GM21515 (cell line): ENCODE measurements at regions not wholly inside any gene's neighbourhood (a gene's known extent, or its start where the extent isn't known, plus 50 kb on each side); places are given as distances from the start of the nearest gene placed in this dataset.
"Not testable (repeated sequence)": the region's sequence is repeated elsewhere in the genome, so short reads cannot be mapped to it uniquely, and the experiment has no call there.

Experiments
- ATAC-seq: cut with Tn5 transposase; IDR thresholded peaks from one replicate; pipeline ENCODE4 v1.9.1; 2021; ENCODE audit not compliant: unreplicated experiment

DNA sequence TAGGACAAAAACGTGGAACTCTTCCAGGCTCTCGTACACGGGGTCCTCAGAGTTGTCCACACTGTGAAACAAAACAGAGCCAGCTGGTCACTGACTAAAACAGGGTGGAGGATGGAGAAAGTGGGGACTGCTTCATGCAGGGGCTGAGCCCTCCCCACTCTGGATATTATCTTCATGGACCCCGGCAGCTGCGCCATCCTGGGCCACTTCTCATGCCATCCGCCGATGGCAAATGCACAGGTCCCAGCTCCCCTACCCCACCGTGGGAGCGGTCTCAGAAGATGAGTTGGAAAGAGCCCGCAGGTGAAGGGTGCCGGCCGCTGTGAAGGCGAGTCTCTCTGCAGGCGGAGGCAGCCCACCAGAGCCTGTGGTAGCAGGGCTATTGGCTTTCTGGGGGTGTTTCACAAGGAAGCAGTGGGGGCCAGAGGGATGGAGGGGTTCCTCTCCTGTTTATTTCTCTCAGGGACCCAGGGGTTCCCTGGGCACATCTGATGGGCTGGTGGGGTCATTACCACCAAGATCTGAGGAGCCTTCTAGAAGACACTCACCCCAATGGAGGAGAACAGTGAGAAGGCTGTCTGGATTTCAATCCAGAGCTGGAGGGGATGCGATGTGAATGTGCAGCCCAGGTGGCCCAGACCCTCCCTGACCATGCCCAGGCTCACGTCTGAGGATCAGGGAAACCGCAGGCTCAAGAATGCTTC lies 177.3 kb downstream of the KLF13 start:
- no peak for ATAC-seq

DNA sequence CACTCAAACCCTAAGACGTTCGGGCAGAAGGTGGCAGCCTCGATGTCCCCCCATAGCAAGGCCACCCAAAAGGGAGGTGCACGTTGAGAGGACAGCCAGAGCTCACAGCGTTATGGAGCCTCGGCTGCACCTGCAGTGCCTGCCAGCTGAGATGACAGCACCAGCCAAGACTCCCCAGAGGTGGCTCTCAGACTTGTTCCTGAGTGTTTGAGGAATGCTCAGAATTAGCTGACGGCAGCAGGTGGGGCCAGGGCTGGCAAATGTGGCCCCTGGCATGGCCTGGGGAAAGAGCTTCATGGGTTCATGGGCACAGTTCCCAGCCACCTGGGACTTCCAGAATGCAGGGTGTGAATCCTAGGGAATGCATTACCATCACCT lies 177.8 kb downstream of the KLF13 start:
- ATAC-seq: no peak

DNA sequence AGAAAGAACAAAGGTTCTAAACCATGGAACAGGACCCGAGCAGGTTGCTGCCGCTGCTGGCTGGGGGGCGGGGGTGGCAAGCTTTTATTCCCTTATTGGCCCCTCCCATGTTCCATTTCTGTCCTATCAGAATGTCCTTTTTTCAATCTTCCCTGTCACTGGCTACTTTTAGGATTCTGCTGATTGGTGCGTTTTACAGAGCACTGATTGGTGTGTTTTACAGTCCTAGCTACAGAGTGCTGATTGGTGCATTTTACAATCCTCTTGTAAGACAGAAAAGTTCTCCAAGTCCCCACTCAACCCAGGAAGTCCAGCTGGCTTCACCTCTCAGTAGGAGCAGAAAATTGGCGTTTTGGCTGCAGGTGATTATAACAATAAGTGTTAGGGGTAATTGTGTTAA lies 180.9 kb downstream of the KLF13 start:
- ATAC-seq: not testable (repeated sequence)

DNA sequence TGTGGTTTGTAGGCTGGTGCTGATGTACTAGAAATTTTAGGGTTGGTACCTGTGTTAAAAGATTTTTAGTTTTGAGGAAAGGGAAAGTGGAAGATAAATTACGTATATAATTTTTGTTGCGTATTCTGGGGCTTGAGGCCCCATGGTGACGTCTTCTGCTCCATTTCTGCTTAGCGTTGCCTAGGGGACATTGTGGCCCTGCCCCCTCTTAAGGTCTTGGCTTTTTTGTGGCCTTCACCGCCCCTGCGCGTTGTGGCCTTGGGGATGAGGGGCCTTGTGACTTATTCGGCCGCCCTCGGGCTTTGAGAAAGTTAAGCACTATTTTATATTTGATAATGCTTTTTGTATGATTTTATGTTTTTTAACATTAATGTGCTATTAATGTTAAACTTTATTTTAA lies 182.0 kb downstream of the KLF13 start:
- no peak for ATAC-seq

DNA sequence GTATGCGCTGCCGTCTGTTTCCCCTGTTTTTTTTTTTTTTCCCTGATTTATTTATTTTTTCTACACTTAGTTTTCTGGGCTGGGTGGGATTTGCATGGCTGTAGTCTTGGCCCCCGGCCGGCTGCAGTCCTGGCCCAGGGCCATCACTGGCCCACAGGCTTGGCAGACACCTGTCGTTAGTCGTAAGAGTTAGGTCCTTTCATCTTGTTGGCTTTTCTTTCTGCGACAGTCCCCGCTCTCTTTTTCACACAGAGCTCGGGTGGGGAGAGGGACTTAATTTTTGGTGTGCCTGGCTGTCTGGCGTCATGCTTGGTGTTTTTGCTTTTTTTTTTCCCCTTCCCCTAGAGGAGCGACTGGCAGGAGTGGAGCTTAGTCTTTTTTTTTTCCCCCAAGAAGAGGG lies 183.4 kb downstream of the KLF13 start:
- no peak for ATAC-seq

DNA sequence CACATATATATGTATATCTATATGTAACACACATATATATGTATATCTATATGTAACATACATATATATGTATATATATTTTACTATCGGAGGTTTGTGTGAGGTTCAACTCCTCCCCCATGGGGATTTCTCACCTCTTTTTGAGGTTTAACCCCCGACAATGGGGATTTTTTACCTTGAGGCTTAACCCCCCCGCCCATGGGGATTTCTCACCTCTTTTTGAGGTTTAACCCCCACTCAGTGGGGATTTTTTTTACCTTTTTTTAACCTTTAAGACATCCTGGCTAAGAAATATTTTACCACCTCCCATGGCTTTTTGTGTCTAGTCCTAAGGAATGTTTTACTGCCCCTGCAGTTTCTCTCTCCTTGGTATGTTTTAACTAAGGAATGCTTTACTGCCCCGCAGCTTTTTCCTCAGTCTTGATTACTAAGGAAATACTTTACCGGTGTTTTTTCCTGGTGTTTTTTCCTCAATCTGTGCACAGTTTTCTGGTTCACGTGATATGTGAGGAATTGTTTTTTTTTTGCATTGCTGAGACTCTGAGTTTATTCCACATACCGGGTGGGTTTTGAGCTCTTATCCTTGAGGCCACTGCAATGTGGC lies 185.2 kb downstream of the KLF13 start:
- ATAC-seq: no peak

DNA sequence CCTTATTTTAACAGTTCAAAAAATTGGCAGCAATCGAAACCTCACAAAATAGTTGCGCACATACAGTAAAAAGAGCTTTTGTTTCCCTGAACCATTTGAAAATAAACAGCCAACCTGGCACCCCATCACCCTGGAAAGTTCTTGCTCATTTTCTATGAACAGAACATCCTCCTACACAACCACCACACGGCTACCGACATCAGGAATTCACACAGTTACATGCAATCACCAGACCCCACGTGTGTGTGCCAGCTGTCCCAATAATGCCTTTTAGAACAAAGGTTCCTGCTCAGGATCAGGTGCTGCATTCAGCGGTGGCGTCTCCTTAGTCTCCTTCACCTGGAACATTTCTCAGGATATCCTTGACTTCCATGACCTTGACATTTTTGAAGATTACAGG lies 186.5 kb downstream of the KLF13 start:
- ATAC-seq: no peak

DNA sequence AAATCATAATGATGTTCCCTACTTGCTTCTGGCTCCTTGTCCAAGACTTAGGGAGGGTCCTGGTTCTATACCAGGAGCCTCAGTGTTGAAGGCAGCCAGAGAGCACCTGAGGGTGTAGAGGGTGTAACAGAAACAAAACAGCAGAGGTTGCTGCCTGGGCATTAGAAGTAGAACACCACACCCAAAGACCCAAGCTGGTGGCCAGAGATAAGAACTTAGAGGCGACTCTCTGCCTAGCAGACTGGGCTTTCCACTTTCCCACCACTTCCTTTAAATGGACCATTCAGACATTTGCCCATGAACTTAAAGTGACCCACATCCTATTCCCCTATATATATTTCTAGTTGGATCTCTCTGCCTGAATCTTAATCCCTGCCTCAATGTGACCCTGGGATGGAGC lies 189.8 kb downstream of the KLF13 start:
- no peak for ATAC-seq

DNA sequence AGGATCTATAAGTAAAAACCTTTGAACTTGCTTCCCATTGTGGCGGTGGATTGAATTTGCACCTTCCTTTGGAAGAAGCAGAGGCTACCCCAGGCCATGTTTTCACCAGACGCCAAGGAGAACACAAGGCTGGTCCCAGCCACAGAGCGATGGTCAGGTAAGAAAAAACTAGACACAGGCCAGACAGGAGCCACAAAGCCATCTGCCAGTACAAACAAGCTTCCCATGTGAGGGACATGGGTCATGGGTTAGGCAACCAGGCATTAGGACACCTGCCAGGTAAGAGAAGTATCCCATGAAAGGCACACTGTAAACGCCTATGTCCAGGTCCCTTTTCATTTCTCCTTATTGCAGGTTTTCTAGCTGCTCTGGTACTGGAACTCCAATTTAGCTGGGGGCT lies 190.2 kb downstream of the KLF13 start:
- no peak for ATAC-seq

DNA sequence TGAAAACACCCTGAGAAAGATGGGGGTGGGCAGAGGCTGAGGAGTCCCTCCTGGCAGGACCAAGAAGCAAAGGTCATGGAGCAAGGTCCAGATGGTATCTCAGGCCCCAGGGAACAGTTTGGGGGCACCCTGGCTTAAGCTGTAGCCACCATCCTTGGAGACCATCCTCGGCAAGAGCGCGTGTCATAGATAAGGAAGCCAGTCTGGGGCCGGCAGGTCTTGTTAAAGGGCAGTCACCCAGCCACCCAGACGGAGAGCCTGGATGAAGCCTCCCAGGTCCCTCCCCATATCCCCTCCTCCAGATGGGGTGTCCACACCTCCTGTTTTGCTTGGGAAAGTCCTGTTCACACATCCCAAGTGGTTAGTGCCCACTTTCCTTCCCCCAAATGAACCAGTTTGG lies 191.1 kb downstream of the KLF13 start:
- no peak for ATAC-seq

DNA sequence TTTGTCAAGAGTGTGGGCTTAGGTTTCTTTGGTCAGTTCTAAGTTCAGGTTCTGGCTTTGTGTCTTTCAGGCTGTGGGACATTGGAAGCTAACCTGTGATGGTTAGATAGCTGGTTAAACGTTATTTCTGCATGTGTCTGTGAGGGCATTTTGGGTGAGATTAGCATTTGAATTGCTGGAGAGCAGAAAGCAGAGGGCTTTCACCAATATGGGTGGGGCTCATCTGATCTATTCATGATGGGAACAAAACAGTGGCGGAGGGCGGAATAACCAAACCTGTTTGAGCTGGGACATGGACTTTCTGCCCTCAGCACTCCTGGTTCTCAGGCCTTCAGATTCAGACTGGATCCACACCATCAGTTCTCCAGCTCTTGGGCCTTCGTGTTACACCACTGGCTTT lies 195.4 kb downstream of the KLF13 start:
- no peak for ATAC-seq

DNA sequence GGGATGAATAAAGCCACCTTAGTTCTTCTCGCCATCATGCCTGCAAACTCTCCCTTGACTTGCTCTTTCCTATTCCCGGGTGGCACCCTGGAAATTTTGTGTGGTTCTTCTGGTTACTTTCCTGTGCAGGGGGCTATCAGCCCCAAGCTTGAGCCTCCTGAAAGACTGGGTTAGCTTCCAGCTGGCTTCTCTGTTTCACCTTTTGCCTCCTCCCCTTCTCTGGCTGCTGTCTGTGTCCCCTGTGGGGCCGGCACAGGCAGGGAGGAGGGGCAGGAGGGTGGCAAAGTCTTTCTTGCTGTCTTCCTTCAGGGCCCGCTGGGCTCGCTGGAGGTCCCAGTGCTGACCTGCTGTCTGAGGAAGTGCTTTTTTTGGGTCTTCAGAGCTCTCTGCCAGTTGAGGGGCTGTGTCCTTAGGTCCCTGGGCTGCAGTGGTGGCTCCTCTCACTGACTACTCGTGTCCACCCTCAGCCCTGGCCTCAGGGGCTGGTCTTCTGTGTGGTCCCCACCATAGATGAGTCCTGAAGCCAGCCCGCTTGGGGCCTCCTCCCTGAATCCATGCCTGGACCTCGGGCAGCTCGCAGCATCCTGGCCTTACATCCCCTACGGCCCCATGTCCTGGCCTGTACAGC lies 196.5 kb downstream of the KLF13 start:
- no peak for ATAC-seq

DNA sequence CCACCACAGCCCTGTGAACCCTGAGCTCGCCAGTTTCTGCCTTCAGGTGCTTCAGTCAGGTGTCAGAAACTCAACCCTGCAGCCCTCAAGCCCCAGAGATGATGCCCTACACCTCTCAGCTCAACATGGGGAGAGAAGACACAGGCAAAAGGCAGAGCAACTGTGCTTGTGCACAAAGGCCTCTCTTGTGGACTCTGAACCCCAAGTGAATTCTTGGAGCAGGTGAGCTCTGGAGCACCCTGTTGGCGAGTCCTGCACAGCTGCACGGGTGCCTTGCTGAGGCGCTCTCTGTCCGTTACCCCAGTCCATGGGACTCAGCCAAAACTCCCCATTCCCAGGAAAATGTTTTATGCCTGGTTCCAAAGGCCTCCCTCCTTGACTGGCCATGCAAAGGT lies 197.0 kb downstream of the KLF13 start:
- no peak for ATAC-seq

DNA sequence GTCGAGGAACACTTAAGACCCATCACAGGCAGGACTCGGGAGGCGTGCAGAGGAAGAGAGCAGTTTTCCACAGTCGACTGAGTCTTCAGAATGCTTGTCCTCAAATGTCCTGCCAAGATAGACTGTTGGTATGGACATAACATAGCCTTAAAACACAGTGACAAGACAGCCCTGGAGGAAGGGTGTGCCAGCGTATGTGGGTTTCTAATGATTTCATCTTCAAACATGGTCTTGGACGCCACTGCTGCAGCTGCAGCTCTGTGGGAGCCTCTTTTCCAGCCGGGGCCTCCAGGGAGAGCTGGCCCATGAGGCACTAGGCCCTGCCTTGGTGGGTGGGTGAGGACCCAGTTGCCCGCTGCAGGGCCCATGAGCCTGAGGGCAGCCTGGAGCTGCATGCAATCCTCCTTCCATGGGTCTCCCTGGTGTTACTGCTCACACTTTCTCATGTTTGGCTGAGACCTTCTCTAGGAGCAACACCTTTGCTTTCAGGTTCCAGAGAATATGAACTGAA lies 198.6 kb downstream of the KLF13 start:
- ATAC-seq: no peak

DNA sequence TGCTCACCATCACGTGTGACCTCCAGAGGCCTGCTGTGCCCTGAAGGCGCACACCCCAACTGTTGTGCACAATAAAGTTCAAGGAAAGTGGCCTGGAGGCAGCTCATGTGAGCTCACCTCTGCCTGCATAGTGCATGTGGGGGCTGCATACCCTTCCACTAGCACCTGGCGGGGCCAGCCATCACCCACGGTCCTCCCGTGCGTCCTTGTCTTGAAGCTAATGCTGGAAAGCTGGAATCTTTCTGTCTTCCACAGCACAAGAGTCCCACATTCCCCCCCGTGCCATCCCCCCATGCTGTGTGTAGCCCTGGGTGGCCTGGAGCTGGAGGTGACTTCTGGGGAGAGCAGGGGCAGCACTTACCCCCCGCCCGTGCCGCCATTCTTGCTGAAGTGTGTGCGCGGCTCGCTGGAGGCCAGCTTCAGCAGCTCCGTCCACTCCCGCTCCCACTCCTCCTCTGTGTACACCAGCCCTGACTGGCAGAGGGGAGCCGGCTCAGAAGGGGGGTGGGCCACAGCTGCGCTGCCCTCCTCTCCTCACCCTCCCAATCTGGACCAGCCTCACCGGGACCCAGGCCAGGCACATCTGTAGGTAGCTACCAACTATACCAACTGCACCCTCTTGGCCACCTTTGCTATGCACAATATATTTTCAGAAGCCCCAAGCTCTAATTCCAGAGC lies 199.5 kb downstream of the KLF13 start:
- no peak for ATAC-seq

DNA sequence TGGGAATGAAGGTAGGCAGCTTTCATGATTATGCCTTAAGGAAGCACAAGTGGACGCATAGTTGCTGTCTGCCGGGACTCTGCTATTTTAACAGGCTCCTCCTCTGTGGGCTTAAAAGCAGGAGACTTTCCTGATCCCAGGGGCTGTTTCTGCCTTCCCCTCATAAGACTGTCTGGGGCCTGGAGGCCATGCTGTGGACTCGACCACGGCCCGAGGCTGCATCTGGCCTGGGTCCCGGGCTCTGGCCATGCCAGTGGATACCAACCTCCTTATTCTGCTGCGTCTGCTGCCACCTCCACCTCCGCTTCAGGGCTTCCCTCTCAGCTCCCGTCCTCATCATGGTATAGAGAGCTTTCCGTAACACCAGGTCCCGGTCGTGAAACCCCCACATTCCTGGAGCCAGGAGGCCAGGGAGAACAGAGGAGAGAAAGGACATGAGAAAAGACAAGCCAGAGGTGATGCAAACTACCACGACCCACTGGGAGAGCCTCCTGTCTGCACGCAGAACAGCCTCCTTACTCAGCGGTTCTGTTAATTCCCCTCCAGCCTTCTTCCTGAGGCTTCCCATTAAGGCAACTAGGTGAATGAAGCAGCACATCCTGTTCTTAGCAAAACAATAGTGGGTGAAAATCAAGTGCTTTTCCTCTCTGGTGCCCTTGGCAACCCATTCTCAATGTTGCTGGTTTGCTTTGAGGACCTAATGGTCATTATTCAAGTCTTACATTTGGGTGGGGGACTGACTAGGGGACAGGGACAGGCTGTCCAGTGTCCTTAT lies 200.5 kb downstream of the KLF13 start:
- no peak for ATAC-seq

DNA sequence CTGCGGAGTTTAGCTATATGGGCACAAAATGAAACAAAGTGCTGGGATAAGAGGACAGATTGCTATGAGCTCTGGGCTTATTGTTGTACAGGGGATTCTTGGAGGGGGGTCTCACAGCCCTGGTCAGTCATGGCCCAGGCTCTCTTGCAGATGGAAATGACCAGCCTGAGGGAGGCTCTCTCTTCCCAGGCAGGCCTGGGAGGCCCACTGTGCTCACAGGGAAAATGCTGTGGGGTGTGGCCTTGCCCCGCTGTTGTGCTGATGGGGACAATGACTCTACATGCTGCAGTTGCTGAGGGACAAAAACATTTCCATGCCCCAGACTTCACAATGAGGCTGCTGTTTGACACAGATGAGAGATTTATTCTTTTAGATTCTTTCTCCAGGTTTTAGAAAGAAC lies 202.2 kb downstream of the KLF13 start:
- ATAC-seq: no peak

DNA sequence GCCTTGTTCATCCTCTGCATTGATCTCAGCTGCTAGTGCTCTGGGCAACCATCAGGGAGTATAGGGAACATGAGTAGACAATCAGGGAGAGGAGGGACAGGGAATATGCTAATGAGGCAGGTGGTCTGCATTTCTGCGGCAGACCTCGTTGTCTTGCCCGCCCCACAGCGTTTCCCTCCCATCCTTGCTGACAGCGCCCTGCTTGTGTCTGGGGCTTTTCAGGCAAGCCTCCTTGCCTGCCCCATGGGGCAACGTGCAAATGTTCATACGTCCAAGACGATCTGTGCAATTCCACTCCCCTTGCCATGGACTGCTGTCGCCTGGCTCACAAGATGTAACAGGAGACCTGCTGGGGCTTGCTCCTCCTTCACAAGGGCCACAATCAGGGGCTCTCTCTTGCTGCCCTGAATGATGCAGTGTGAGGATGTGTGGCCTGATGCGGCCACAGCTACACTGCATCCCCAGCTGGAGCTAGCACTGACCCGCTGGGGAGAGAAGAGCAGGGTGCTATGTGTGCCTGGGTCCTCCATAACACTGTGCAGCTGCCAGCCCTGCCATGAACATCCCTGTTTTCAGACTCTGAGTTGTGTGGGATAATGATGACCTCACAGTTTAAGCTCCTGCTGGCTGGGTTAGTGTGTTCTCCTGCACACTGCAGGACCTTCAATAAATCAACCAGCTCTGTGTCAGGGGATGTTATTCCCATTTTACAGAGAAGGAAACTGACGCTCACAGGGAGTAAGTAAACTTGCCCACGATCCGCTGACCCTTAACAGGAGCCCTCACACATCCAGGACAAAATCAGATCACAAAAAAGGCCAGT lies 211.3 kb downstream of the KLF13 start:
- ATAC-seq: no peak

DNA sequence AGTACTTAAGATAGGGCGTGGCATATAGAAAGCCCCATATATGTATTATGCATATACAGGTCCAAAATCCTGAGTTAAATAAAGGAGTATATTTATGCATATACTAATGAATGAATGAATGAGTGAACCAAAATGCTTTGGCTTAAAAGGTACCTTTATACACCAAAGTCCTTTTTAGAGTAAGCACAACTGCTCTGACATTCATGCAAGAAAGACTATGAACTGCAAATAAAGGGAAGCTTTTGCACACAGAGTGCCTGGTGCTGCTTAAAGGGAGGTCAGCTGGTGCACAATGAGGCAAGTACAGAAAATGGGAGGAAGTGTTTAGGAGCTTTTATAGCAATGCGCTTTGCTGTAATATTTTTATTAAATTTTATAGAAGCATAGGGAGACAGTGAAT lies 214.0 kb downstream of the KLF13 start:
- no peak for ATAC-seq

DNA sequence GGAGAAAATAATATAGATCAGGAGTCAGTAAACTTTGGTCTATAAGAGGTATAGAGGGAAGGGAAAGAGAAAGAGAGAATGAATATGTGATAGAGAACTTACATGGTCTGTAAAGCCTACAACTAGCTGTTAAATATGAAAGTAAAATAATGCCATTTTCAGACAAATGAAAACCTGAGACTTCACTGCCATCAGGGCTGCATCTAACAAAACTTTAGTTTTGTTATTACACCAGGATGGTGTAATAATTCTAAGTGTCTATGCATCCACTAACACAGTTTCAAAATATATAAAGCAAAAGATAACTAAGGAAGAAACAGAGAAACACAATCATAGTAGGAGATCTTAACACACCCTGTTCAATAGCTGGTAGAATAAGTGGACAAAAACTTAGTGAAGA lies 217.7 kb downstream of the KLF13 start:
- ATAC-seq: no peak
